ENCODE measurements at regions not wholly inside any gene's neighbourhood (a gene's known extent, or its start where the extent isn't known, plus 50 kb on each side); places are given as distances from the start of the nearest gene placed in this dataset.

- TF ChIP-seq OSR1 (CRISPR knock-in tag; IDR thresholded peaks at IDR 0.05) (no peak), CSDC2 (CRISPR knock-in tag; IDR thresholded peaks at IDR 0.05) (no peak), ZFP30 (CRISPR knock-in tag; IDR thresholded peaks at IDR 0.05) (no peak), ESRRG (CRISPR knock-in tag; IDR thresholded peaks at IDR 0.05) (no peak), ZNF70 (CRISPR knock-in tag; IDR thresholded peaks at IDR 0.05) (no peak), ZNF565 (CRISPR knock-in tag; conservative IDR thresholded peaks at IDR 0.05; ENCODE audit: low read depth) (no peak), ZFP3 (CRISPR knock-in tag; IDR thresholded peaks at IDR 0.05) (no peak), TOX (CRISPR knock-in tag; IDR thresholded peaks at IDR 0.05; ENCODE audit: borderline replicate concordance) (no peak), RARB (CRISPR knock-in tag; IDR thresholded peaks at IDR 0.05) (no peak), BACH2 (CRISPR knock-in tag; IDR thresholded peaks at IDR 0.05; ENCODE audit: borderline replicate concordance) (no peak), GLIS3 (CRISPR knock-in tag; IDR thresholded peaks at IDR 0.05) (no peak), ISL1 (CRISPR knock-in tag; IDR thresholded peaks at IDR 0.05) (no peak)
Observed at GRCh38 chr16:5220705-5221104, 123.1 kb upstream of the EEF2KMT start.

All from SK-N-SH treated with all-trans-retinoic acid at 6 μM for 48 hours (cell line).